Tibial nerve (tissue), 4 donors: ENCODE measurements at regions not wholly inside any gene's neighbourhood (a gene's known extent, or its start where the extent isn't known, plus 50 kb on each side); places are given as distances from the start of the nearest gene placed in this dataset.

Experiments
- EP300 ChIP-seq, 2 donors: sonication (generic); formaldehyde crosslinking; IDR thresholded peaks; one replicate each; pipeline ENCODE4 v1.6.1; 2017; ENCODE audit warnings: antibody characterized with exemption in 2 of 2, mild to moderate bottlenecking in 1 of 2
- POLR2A ChIP-seq, 2 donors: fragments of 450-650 bp; IDR thresholded peaks; one replicate each; pipeline ENCODE4 v1.6.1; 2017; ENCODE audit warnings: antibody characterized with exemption in 2 of 2, mild to moderate bottlenecking in 2 of 2, moderate library complexity in 2 of 2
- TF ChIP-seq, protein P1 (sequence below), 5 experiments: fragments of 200-600 bp in 3 of 5; fragments of 450-650 bp in 2 of 5; sonication (generic) in 3 of 5; IDR thresholded peaks; one replicate each; pipeline ENCODE4 v1.5.1; 2016 to 2019; ENCODE audit warnings: antibody characterized with exemption in 5 of 5, mild to moderate bottlenecking in 3 of 5, moderate library complexity in 2 of 5

DNA sequence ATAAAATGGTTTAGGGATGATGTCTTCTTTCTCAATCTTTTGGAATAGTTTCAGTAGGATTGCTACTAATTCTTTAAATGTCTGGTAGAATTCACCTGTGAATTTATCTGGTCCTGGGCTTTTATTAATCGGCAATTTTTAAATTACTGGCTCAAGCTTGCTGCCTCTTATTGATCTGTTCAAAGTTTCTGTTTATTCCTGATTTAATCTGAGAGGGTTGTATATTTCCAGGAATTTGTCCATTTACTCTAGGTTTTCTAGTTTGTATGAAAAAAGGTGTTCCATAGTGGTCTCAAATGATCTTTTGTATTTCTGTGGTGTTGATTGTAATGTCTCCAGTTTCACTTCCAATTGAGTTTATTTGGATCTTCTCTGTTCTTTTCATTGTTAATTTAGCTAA lies 617.8 kb downstream of the LTN1 start:
- TF ChIP-seq, protein P1, sequence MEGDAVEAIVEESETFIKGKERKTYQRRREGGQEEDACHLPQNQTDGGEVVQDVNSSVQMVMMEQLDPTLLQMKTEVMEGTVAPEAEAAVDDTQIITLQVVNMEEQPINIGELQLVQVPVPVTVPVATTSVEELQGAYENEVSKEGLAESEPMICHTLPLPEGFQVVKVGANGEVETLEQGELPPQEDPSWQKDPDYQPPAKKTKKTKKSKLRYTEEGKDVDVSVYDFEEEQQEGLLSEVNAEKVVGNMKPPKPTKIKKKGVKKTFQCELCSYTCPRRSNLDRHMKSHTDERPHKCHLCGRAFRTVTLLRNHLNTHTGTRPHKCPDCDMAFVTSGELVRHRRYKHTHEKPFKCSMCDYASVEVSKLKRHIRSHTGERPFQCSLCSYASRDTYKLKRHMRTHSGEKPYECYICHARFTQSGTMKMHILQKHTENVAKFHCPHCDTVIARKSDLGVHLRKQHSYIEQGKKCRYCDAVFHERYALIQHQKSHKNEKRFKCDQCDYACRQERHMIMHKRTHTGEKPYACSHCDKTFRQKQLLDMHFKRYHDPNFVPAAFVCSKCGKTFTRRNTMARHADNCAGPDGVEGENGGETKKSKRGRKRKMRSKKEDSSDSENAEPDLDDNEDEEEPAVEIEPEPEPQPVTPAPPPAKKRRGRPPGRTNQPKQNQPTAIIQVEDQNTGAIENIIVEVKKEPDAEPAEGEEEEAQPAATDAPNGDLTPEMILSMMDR (IDR thresholded peaks at IDR 0.05): no peak
- TF ChIP-seq EP300 (IDR thresholded peaks at IDR 0.05) (no peak), POLR2A (IDR thresholded peaks at IDR 0.05) (no peak)
